ENCODE measurements at regions not wholly inside any gene's neighbourhood (a gene's known extent, or its start where the extent isn't known, plus 50 kb on each side); places are given as distances from the start of the nearest gene placed in this dataset.

GRCh38 chr9:129558063-129558550, 62.8 kb downstream of the C9orf50 start:
- no peak overlapping the region for H3K4me3 ChIP-seq
- no peaks in the 10 kb centered on the region for H3K27me3 ChIP-seq
- peaks cover 0 to 48% (median 9%) of the 10 kb centered on the region in 4 donors for H3K4me1 ChIP-seq
- 55 to 61% methylated on average over 9 to 16 of the region's 16 CpGs for WGBS, 2 donors
- TF ChIP-seq POLR2A (IDR thresholded peaks at IDR 0.05) (no peak), CTCF (IDR thresholded peaks at IDR 0.05) (no peak), EP300 (IDR thresholded peaks at IDR 0.05) (no peak)
- peak overlapping the region in 2 of 4 donors; percentile 60 to 81 for H3K27ac ChIP-seq
- DNase-seq (ENCODE audit: low spot score in 2 of 2), result no peak
- no peaks in the 10 kb centered on the region for H3K9me3 ChIP-seq
- H3K36me3 ChIP-seq, result no peaks in the 10 kb centered on the region

- no peak for DNase-seq (ENCODE audit: low spot score in 2 of 2)
- H3K4me3 ChIP-seq, result no peak overlapping the region
- H3K4me1 ChIP-seq, result peaks cover 0 to 48% (median 9%) of the 10 kb centered on the region in 4 donors
- H3K27me3 ChIP-seq, result no peaks in the 10 kb centered on the region
- peak overlapping the region in 3 of 4 donors; percentile 36 to 81 (median 60) for H3K27ac ChIP-seq
- H3K9me3 ChIP-seq, result no peaks in the 10 kb centered on the region
- WGBS, 2 donors, result 43 to 55% methylated on average over 16 to 24 of the region's 24 CpGs
- TF ChIP-seq EP300 (IDR thresholded peaks at IDR 0.05) (no peak), POLR2A (IDR thresholded peaks at IDR 0.05) (no peak), CTCF (IDR thresholded peaks at IDR 0.05) (no peak)
- no peaks in the 10 kb centered on the region for H3K36me3 ChIP-seq
Observed at GRCh38 chr9:129557192-129558036, 63.5 kb downstream of the C9orf50 start.

GRCh38 chr9:129556491-129557191, 64.3 kb downstream of the C9orf50 start:
- no peak for TF ChIP-seq CTCF (IDR thresholded peaks at IDR 0.05)
- no peak for TF ChIP-seq EP300 (IDR thresholded peaks at IDR 0.05)
- TF ChIP-seq POLR2A (IDR thresholded peaks at IDR 0.05), result no peak
- peak overlapping the region in 2 of 4 donors; percentile 60 to 81 for H3K27ac ChIP-seq
- no peaks in the 10 kb centered on the region for H3K36me3 ChIP-seq
- DNase-seq (ENCODE audit: low spot score in 2 of 2), result no peak
- peaks cover 0 to 43% (median 9%) of the 10 kb centered on the region in 4 donors for H3K4me1 ChIP-seq
- no peaks in the 10 kb centered on the region for H3K27me3 ChIP-seq
- H3K4me3 ChIP-seq, result no peak overlapping the region
- WGBS, 2 donors, result 71 to 75% methylated on average over 12 of the region's 12 CpGs
- H3K9me3 ChIP-seq, result no peaks in the 10 kb centered on the region

- Histone ChIP-seq H3K4me1 (peaks cover 0 to 44% (median 10%) of the 10 kb centered on the region in 4 donors), H3K27ac (peak overlapping the region in 1 of 4 donors; percentile 81), H3K9me3 (no peaks in the 10 kb centered on the region), H3K27me3 (no peaks in the 10 kb centered on the region), H3K36me3 (no peaks in the 10 kb centered on the region), H3K4me3 (no peak overlapping the region)
- DNase-seq (ENCODE audit: low spot score in 2 of 2), result no peak
- TF ChIP-seq POLR2A (IDR thresholded peaks at IDR 0.05) (no peak), EP300 (IDR thresholded peaks at IDR 0.05) (no peak), CTCF (IDR thresholded peaks at IDR 0.05) (no peak)
- WGBS, 2 donors, result 56 to 57% methylated on average over 14 of the region's 14 CpGs
Observed at GRCh38 chr9:129555512-129556215, 65.2 kb downstream of the C9orf50 start.
